ENCODE measurements at regions not wholly inside any gene's neighbourhood (a gene's known extent, or its start where the extent isn't known, plus 50 kb on each side); places are given as distances from the start of the nearest gene placed in this dataset.
"Not testable (repeated sequence)": the region's sequence is repeated elsewhere in the genome, so short reads cannot be mapped to it uniquely, and the experiment has no call there.

DNA sequence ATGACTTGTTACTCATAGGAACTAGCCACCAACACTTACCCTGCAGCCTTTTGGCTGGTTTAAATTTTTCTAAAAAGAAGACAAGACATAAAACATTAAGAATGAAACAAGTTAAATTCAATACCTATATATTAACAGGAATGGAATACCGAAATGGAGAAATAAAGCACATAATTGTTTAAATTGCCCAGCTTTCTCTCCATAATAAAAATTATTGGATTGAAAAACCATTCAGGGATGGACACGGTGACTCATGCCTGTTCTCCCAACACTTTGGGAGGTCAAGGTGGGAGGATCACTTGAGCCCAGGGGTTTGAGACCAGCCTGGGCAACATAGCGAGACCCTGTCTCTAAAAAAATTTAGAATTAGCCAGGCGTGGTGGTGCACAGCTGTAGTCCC is 179.4 kb upstream of the MKLN1 start:
- Histone ChIP-seq H3K9me3 (ENCODE audit: control insufficient read depth in 5 of 5, low read length in 5 of 5) (no peaks in the 10 kb centered on the region), H3K36me3 (ENCODE audit: control insufficient read depth in 5 of 5, insufficient read depth in 5 of 5, low read length in 5 of 5) (no peaks in the 10 kb centered on the region), H3K9ac (ENCODE audit: low read length in 5 of 5) (no peak overlapping the region), H3K4me1 (ENCODE audit: control insufficient read depth in 5 of 5, insufficient read depth in 5 of 5, low read length in 5 of 5) (peaks cover 0 to 10% (median 0%) of the 10 kb centered on the region in 5 donors), H3K4me3 (ENCODE audit: low read depth in 1 of 5, low read length in 5 of 5) (no peak overlapping the region), H3K27ac (ENCODE audit: low read depth, low read length) (no peak overlapping the region), H3K27me3 (ENCODE audit: control insufficient read depth in 5 of 5, insufficient read depth in 4 of 5, low read length in 5 of 5) (no peaks in the 10 kb centered on the region)

DNA sequence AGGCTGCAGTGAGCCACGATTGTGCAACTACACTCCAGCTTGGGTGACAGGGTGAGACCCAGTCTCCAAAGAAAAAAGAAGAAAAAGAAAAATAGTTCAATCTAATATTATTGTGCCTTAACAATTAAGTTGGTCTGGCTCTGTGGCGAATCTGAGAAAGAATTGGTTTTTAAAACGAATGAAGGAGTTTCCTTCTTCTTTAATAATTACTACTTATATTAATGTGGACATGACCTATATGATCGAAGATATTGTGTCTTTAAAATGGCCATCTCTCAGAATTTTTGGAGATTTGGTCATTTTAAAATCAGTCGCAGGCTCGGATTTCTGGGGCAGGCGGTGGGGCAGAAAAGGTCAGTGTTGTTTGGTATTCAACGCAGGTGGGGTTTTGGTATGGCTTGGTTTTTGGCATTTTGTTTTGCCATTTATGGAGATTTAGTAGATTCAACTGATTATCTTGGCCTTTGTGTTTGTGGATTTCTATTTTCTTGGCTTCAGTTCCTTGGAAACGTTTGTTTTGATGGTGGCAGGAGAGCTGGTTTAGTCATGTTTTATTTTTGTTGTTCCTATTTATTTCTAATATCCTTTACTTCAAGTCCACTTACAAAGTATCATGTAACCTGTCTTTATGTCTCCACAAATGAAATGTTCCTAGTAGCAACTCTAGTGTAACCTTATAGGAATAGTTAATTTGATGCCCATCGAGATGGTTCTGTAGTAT is 178.8 kb upstream of the MKLN1 start:
- no peaks in the 10 kb centered on the region for H3K9me3 ChIP-seq (ENCODE audit: control insufficient read depth in 5 of 5, low read length in 5 of 5)
- H3K4me3 ChIP-seq (ENCODE audit: low read depth in 1 of 5, low read length in 5 of 5), result no peak overlapping the region
- H3K4me1 ChIP-seq (ENCODE audit: control insufficient read depth in 5 of 5, insufficient read depth in 5 of 5, low read length in 5 of 5), result peaks cover 0 to 10% (median 0%) of the 10 kb centered on the region in 5 donors
- H3K27me3 ChIP-seq (ENCODE audit: control insufficient read depth in 5 of 5, insufficient read depth in 4 of 5, low read length in 5 of 5), result no peaks in the 10 kb centered on the region
- no peaks in the 10 kb centered on the region for H3K36me3 ChIP-seq (ENCODE audit: control insufficient read depth in 5 of 5, insufficient read depth in 5 of 5, low read length in 5 of 5)
- no peak overlapping the region for H3K27ac ChIP-seq (ENCODE audit: low read depth, low read length)
- no peak overlapping the region for H3K9ac ChIP-seq (ENCODE audit: low read length in 5 of 5)

DNA sequence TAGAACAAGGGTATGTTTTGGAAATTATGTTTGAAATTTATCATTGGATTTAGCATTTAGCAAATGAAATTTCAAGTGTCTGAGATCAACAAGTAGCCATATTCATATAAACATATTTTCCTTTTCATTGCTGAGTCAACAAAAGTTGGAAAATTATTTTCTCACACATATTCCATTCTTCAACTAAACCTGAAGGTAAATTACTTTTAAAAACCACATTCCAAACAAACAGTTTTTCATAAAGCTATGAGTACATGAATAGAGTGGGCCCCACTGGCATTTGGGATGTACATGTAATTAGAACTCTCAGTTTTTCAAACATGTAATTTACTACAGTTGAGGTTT is 178.3 kb upstream of the MKLN1 start:
- H3K9me3 ChIP-seq (ENCODE audit: control insufficient read depth in 5 of 5, low read length in 5 of 5), result no peaks in the 10 kb centered on the region
- H3K4me1 ChIP-seq (ENCODE audit: control insufficient read depth in 5 of 5, insufficient read depth in 5 of 5, low read length in 5 of 5), result peaks cover 0 to 10% (median 0%) of the 10 kb centered on the region in 5 donors
- no peaks in the 10 kb centered on the region for H3K36me3 ChIP-seq (ENCODE audit: control insufficient read depth in 5 of 5, insufficient read depth in 5 of 5, low read length in 5 of 5)
- H3K27me3 ChIP-seq (ENCODE audit: control insufficient read depth in 5 of 5, insufficient read depth in 4 of 5, low read length in 5 of 5), result no peaks in the 10 kb centered on the region
- H3K9ac ChIP-seq (ENCODE audit: low read length in 5 of 5), result no peak overlapping the region
- no peak overlapping the region for H3K4me3 ChIP-seq (ENCODE audit: low read depth in 1 of 5, low read length in 5 of 5)
- no peak overlapping the region for H3K27ac ChIP-seq (ENCODE audit: low read depth, low read length)

DNA sequence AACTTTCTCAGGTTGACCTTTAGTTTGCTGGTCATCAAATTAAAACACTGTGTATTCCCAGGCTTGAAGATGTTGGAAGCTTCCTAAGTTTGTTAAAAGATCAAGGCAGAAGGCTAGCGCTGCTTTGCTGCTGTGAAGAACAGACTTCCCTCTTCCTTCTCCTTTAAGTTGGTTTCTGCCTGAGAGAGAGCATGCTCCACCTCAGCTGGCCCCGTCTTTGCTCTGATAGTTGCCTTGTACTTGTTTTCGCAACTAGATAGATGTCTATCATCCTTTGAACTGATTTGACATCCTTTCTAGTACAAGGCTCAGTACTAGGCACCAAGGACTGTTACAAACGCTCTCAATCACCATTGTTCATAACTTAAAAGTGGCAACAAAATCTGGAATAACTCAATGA is 177.8 kb upstream of the MKLN1 start:
- Histone ChIP-seq H3K4me3 (ENCODE audit: low read depth in 1 of 5, low read length in 5 of 5) (no peak overlapping the region), H3K36me3 (ENCODE audit: control insufficient read depth in 5 of 5, insufficient read depth in 5 of 5, low read length in 5 of 5) (no peaks in the 10 kb centered on the region), H3K27ac (ENCODE audit: low read depth, low read length) (no peak overlapping the region), H3K4me1 (ENCODE audit: control insufficient read depth in 5 of 5, insufficient read depth in 5 of 5, low read length in 5 of 5) (peaks cover 0 to 10% (median 0%) of the 10 kb centered on the region in 5 donors), H3K9me3 (ENCODE audit: control insufficient read depth in 5 of 5, low read length in 5 of 5) (no peaks in the 10 kb centered on the region), H3K27me3 (ENCODE audit: control insufficient read depth in 5 of 5, insufficient read depth in 4 of 5, low read length in 5 of 5) (no peaks in the 10 kb centered on the region), H3K9ac (ENCODE audit: low read length in 5 of 5) (no peak overlapping the region)

DNA sequence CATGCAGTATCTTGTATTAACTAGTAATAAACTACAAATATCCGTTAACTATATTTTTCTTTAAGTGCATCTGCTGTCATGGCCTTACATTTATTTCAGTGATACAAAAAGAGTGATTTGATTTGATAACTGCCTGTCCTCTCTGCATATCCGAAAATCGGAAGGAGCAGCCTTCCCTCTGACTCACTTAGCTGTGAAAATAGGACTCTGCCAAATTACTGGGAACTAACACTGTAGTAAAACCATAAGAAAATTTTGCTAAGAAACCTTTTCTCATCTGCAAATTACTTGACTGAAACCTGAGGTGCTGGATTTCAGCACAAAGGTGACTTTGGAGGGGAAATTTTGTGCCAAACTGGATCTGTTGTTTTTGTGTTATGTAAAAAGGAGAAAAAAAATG is 176.6 kb upstream of the MKLN1 start:
- Histone ChIP-seq H3K27me3 (ENCODE audit: control insufficient read depth in 5 of 5, insufficient read depth in 4 of 5, low read length in 5 of 5) (no peaks in the 10 kb centered on the region), H3K27ac (ENCODE audit: low read depth, low read length) (no peak overlapping the region), H3K9me3 (ENCODE audit: control insufficient read depth in 5 of 5, low read length in 5 of 5) (no peaks in the 10 kb centered on the region), H3K4me3 (ENCODE audit: low read depth in 1 of 5, low read length in 5 of 5) (no peak overlapping the region), H3K36me3 (ENCODE audit: control insufficient read depth in 5 of 5, insufficient read depth in 5 of 5, low read length in 5 of 5) (no peaks in the 10 kb centered on the region), H3K9ac (ENCODE audit: low read length in 5 of 5) (peak overlapping the region in 1 of 5 donors; percentile 28), H3K4me1 (ENCODE audit: control insufficient read depth in 5 of 5, insufficient read depth in 5 of 5, low read length in 5 of 5) (peaks cover 0 to 10% (median 0%) of the 10 kb centered on the region in 5 donors)

DNA sequence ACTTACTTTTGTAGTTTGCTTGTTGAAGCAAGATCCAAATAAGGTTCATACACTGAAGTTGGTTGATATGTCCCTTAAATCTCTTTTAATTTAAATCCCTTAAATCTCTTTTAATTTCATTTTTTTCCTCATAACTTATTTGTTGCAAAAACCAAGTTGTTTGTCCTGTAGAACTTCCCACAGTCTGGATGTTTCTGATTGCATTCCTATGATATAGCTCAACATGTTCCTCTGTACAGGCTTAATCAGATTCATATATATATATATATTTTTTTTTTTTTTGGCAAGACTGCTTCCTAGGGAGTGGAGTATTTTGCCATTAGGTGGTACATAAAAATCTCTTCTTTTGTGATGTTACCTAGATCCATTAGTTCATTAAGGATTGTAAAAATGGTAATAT is 174.9 kb upstream of the MKLN1 start:
- no peak overlapping the region for H3K27ac ChIP-seq (ENCODE audit: low read depth, low read length)
- H3K9me3 ChIP-seq (ENCODE audit: control insufficient read depth in 5 of 5, low read length in 5 of 5), result no peaks in the 10 kb centered on the region
- no peak overlapping the region for H3K9ac ChIP-seq (ENCODE audit: low read length in 5 of 5)
- H3K4me1 ChIP-seq (ENCODE audit: control insufficient read depth in 5 of 5, insufficient read depth in 5 of 5, low read length in 5 of 5), result peaks cover 0 to 14% (median 1%) of the 10 kb centered on the region in 5 donors
- H3K4me3 ChIP-seq (ENCODE audit: low read depth in 1 of 5, low read length in 5 of 5), result no peak overlapping the region
- no peaks in the 10 kb centered on the region for H3K27me3 ChIP-seq (ENCODE audit: control insufficient read depth in 5 of 5, insufficient read depth in 4 of 5, low read length in 5 of 5)
- H3K36me3 ChIP-seq (ENCODE audit: control insufficient read depth in 5 of 5, insufficient read depth in 5 of 5, low read length in 5 of 5), result no peaks in the 10 kb centered on the region

DNA sequence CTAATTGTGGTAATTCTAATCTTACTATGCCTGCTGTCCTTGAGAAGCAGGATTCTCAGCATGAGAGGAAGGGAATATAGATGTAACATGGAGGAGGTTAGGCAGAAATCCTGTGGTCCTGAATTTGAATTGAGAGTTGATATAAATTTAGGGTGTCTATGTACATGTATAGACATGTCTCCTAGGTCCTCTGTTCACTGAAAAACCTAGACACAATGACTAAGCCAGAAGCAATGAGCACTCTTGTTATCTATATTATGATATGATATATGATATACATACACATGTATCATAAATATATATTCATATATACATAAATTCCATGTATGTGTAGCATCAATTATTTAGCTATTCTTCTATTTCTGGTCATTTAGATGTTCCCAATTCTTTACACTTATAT is 173.3 kb upstream of the MKLN1 start:
- H3K27me3 ChIP-seq (ENCODE audit: control insufficient read depth in 5 of 5, insufficient read depth in 4 of 5, low read length in 5 of 5), result no peaks in the 10 kb centered on the region
- no peak overlapping the region for H3K27ac ChIP-seq (ENCODE audit: low read depth, low read length)
- H3K9me3 ChIP-seq (ENCODE audit: control insufficient read depth in 5 of 5, low read length in 5 of 5), result no peaks in the 10 kb centered on the region
- H3K36me3 ChIP-seq (ENCODE audit: control insufficient read depth in 5 of 5, insufficient read depth in 5 of 5, low read length in 5 of 5), result no peaks in the 10 kb centered on the region
- H3K4me1 ChIP-seq (ENCODE audit: control insufficient read depth in 5 of 5, insufficient read depth in 5 of 5, low read length in 5 of 5), result peaks cover 0 to 14% (median 5%) of the 10 kb centered on the region in 5 donors
- H3K4me3 ChIP-seq (ENCODE audit: low read depth in 1 of 5, low read length in 5 of 5), result no peak overlapping the region
- H3K9ac ChIP-seq (ENCODE audit: low read length in 5 of 5), result no peak overlapping the region

DNA sequence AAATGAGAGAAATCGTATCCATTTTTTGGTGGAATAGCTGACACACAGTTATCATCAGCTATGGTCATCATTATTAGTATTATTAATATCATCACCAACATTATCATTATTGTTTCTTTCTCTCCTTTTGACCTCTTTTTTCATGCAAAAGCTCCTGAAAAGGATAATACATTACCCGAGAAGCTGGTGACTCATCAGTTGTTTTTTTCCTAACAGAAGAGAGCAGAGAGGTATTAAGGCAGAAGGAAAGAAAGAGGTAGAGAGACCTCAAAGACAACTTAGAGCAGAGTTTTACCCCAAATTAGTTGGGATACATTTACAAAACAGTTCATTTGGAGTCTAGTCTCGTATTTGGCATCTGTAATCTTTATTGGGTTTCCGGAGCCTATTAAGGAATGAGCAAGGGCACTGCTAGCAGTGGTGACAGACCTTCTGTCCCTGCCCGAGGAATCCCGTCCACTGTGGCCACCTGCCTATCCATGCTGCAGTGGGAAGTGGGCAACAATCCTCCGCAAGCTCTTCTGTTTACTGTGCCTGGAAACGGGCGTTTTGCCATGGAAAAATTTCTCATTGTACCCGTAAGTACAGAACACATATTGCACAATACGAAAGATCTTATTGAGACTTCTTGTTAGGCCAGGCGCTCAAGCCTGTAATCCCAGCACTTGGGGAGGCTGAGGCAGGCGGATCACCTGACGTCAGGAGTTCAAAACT is 170.0 kb upstream of the MKLN1 start:
- Histone ChIP-seq H3K9ac (ENCODE audit: low read length in 5 of 5) (peak overlapping the region in 2 of 5 donors; percentile 19 to 51), H3K27ac (ENCODE audit: low read depth, low read length) (peak overlapping the region; percentile 82), H3K4me3 (ENCODE audit: low read depth in 1 of 5, low read length in 5 of 5) (peak overlapping the region in 1 of 5 donors; percentile 27), H3K36me3 (ENCODE audit: control insufficient read depth in 5 of 5, insufficient read depth in 5 of 5, low read length in 5 of 5) (no peaks in the 10 kb centered on the region), H3K4me1 (ENCODE audit: control insufficient read depth in 5 of 5, insufficient read depth in 5 of 5, low read length in 5 of 5) (peaks cover 0 to 6% (median 5%) of the 10 kb centered on the region in 5 donors), H3K9me3 (ENCODE audit: control insufficient read depth in 5 of 5, low read length in 5 of 5) (no peaks in the 10 kb centered on the region), H3K27me3 (ENCODE audit: control insufficient read depth in 5 of 5, insufficient read depth in 4 of 5, low read length in 5 of 5) (no peaks in the 10 kb centered on the region)

DNA sequence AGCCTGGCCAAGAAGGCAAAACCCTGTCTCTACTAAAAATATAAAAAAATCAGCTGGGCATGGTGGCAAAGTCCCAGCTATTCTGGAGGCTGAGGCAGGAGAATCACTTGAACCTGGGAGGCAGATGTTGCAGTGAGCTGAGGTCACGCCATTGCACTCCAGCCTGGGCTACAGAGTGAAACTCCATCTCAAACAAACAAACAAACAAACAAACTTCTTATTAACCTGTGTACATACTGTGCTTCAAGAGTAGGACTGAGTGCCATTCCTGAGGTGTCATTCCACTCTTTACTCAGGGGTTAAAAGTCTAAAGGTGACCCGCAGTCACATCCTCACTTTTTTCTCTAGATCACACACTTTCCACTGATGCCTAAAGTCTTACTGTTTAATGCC is 169.4 kb upstream of the MKLN1 start:
- H3K4me1 ChIP-seq (ENCODE audit: control insufficient read depth in 5 of 5, insufficient read depth in 5 of 5, low read length in 5 of 5); H3K9ac ChIP-seq (ENCODE audit: low read length in 5 of 5); H3K27me3 ChIP-seq (ENCODE audit: control insufficient read depth in 5 of 5, insufficient read depth in 4 of 5, low read length in 5 of 5); H3K9me3 ChIP-seq (ENCODE audit: control insufficient read depth in 5 of 5, low read length in 5 of 5); H3K36me3 ChIP-seq (ENCODE audit: control insufficient read depth in 5 of 5, insufficient read depth in 5 of 5, low read length in 5 of 5); H3K4me3 ChIP-seq (ENCODE audit: low read depth in 1 of 5, low read length in 5 of 5): not testable (repeated sequence)
- peak overlapping the region; percentile 82 for H3K27ac ChIP-seq (ENCODE audit: low read depth, low read length)

DNA sequence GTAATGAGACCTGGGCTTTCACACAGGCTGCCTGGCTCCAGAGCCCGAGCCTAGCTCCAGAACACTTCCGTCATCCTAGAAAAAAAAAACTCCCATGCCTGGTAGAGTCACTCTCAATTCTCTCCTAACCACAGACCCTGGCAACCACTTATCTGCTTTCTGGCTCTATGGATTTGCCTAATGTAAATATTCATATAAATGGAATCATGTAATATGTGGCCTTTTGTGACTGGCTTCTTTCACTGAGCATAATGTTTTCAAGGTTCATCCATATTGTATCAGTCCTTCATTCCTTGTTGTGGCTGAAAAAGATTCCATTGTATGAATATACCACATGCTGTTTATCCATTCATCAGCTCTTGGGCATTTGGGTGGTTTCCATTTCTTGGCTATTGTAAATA is 167.7 kb upstream of the MKLN1 start:
- H3K9ac ChIP-seq (ENCODE audit: low read length in 5 of 5), result no peak overlapping the region
- H3K27me3 ChIP-seq (ENCODE audit: control insufficient read depth in 5 of 5, insufficient read depth in 4 of 5, low read length in 5 of 5), result no peaks in the 10 kb centered on the region

More for the DNA sequence above, 167.7 kb upstream of the MKLN1 start:
- Histone ChIP-seq H3K27ac (ENCODE audit: low read depth, low read length) (no peak overlapping the region), H3K4me3 (ENCODE audit: low read depth in 1 of 5, low read length in 5 of 5) (no peak overlapping the region), H3K36me3 (ENCODE audit: control insufficient read depth in 5 of 5, insufficient read depth in 5 of 5, low read length in 5 of 5) (no peaks in the 10 kb centered on the region), H3K9me3 (ENCODE audit: control insufficient read depth in 5 of 5, low read length in 5 of 5) (no peaks in the 10 kb centered on the region), H3K4me1 (ENCODE audit: control insufficient read depth in 5 of 5, insufficient read depth in 5 of 5, low read length in 5 of 5) (peaks cover 0 to 16% (median 9%) of the 10 kb centered on the region in 5 donors)
